Gastrocnemius medialis (tissue), 4 donors: ENCODE measurements at regions not wholly inside any gene's neighbourhood (a gene's known extent, or its start where the extent isn't known, plus 50 kb on each side); places are given as distances from the start of the nearest gene placed in this dataset.

Experiments used
- ATAC-seq, 2 donors: fragments of 150-250 bp; one replicate each; pipeline ENCODE4 v1.9.1; 2016
- DNase-seq, 2 donors: peaks; one replicate each; pipeline ENCODE4 v3.0.0-alpha.2; 2019
- H3K27ac ChIP-seq, 4 donors: fragments of 200-600 bp; sonication (generic); 1 replicate in 1 of 4; 2 replicates in 3 of 4; pipeline ENCODE4 v1.5.1; 2016 to 2018; ENCODE audit warnings: mild to moderate bottlenecking in 2 of 4, moderate library complexity in 1 of 4
- H3K27me3 ChIP-seq, 3 donors: fragments of 200-600 bp; sonication (generic) in 2 of 3; 1 replicate in 1 of 3; 2 replicates in 2 of 3; pipeline versions ENCODE4 v1.5.1 to v1.6.0; 2016 to 2019; ENCODE audit warnings: mild to moderate bottlenecking in 1 of 3, moderate library complexity in 1 of 3
- H3K36me3 ChIP-seq, 2 donors: fragments of 200-600 bp; sonication (generic) in 1 of 2; one replicate each; pipeline ENCODE4 v1.5.1; 2017 to 2018
- H3K4me1 ChIP-seq, 2 donors: fragments of 200-600 bp; sonication (generic) in 1 of 2; one replicate each; pipeline ENCODE4 v1.5.1; 2016 to 2017; ENCODE audit warnings: mild to moderate bottlenecking in 2 of 2
- H3K4me3 ChIP-seq, 4 donors: fragments of 200-600 bp; sonication (generic) in 3 of 4; 1 replicate in 1 of 4; 2 replicates in 3 of 4; pipeline ENCODE4 v1.5.1; 2016 to 2019; ENCODE audit warnings: mild to moderate bottlenecking in 2 of 4
- H3K9me3 ChIP-seq, 3 donors: fragments of 200-600 bp; sonication (generic) in 2 of 3; 1 replicate in 1 of 3; 2 replicates in 2 of 3; pipeline ENCODE4 v1.5.1; 2016 to 2019
- POLR2A ChIP-seq, 2 donors: fragments of 450-650 bp; IDR thresholded peaks; one replicate each; pipeline ENCODE4 v1.6.1; 2017; ENCODE audit warnings: antibody characterized with exemption in 2 of 2, mild to moderate bottlenecking in 2 of 2, moderate library complexity in 2 of 2
- in situ Hi-C, 4 donors: fragments of 200-750 bp; cut with MboI; loops; one replicate each; pipeline versions ENCODE4 v1.15.0 to v1.8.0; 2017; ENCODE audit warnings: low sequenced_read_pairs in 4 of 4
- intact Hi-C: fragments of 100-400 bp; cut with DNase I; formaldehyde crosslinking; loops from one replicate; pipeline ENCODE4 v1.15.1; 2023; ENCODE audit warnings: low total_unique reads
- TF ChIP-seq, protein P1 (sequence below), 5 experiments: fragments of 450-650 bp in 3 of 5; fragments of 200-600 bp in 2 of 5; sonication (generic) in 2 of 5; IDR thresholded peaks in 4 of 5; conservative IDR thresholded peaks in 1 of 5; 1 replicate in 4 of 5; 2 replicates in 1 of 5; pipeline ENCODE4 v1.5.1; 2016 to 2019; ENCODE audit warnings: antibody characterized with exemption in 5 of 5, mild to moderate bottlenecking in 3 of 5, moderate library complexity in 3 of 5

DNA sequence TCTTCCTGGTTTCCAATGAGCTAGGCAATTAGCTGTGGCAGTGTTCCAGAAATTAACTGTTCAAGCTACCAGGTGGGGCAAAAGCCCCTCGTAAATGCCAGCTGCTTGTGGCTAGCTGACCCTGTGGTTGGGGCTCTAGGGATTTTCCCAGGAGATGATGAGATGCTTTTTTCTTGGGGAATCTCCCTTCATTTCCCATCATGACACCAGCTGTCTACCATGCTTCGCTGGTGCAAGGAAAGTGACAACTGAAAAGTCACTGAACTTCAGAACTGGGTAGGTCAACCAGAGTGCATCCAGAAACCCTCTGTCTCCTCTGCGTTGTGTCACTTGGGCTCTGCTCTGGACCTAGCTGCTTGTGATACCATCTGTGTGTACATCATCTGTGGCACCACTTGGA lies 386.5 kb upstream of the DCC start:
- in situ Hi-C loops = no loop called here
- Histone ChIP-seq H3K9me3 (no peaks in the 10 kb centered on the region), H3K36me3 (no peaks in the 10 kb centered on the region), H3K27ac (no peak overlapping the region), H3K4me1 (no peaks in the 10 kb centered on the region), H3K4me3 (no peak overlapping the region), H3K27me3 (no peaks in the 10 kb centered on the region)
- DNase-seq = no peak
- intact Hi-C loops = no loop called here
- TF ChIP-seq, protein P1, sequence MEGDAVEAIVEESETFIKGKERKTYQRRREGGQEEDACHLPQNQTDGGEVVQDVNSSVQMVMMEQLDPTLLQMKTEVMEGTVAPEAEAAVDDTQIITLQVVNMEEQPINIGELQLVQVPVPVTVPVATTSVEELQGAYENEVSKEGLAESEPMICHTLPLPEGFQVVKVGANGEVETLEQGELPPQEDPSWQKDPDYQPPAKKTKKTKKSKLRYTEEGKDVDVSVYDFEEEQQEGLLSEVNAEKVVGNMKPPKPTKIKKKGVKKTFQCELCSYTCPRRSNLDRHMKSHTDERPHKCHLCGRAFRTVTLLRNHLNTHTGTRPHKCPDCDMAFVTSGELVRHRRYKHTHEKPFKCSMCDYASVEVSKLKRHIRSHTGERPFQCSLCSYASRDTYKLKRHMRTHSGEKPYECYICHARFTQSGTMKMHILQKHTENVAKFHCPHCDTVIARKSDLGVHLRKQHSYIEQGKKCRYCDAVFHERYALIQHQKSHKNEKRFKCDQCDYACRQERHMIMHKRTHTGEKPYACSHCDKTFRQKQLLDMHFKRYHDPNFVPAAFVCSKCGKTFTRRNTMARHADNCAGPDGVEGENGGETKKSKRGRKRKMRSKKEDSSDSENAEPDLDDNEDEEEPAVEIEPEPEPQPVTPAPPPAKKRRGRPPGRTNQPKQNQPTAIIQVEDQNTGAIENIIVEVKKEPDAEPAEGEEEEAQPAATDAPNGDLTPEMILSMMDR (IDR thresholded peaks at IDR 0.05 in 4 of 5, conservative IDR thresholded peaks at IDR 0.05 in 1 of 5) = no peak
- no peak for TF ChIP-seq POLR2A (IDR thresholded peaks at IDR 0.05)
- no peak for ATAC-seq

DNA sequence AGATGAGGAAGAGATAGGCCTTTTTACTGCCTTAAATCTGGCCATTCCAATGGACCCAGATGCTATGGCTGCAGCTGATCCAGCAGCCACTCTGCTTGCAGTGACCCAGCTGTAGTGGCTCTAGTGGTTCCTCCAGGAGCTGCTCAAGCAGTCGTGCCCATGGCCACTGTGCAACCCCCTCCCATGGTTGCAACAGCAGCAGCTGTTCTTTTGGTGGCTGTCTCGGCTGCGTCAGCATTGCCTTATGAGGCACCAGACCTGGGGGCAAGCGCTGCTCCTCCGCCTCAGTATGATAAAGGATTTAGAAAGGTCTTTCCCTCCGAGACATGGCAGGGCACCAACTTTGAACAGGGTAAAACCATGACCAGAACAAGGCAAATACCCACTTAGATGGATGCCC lies 384.9 kb upstream of the DCC start:
- in situ Hi-C loops = no loop called here
- DNase-seq (no peak), ATAC-seq (no peak)
- intact Hi-C loops = no loop called here
- Histone ChIP-seq H3K27ac (no peak overlapping the region), H3K9me3 (no peaks in the 10 kb centered on the region), H3K4me1 (no peaks in the 10 kb centered on the region), H3K4me3 (no peak overlapping the region), H3K27me3 (no peaks in the 10 kb centered on the region), H3K36me3 (no peaks in the 10 kb centered on the region)
- TF ChIP-seq POLR2A (IDR thresholded peaks at IDR 0.05) = no peak
- TF ChIP-seq, protein P1 (IDR thresholded peaks at IDR 0.05 in 4 of 5, conservative IDR thresholded peaks at IDR 0.05 in 1 of 5) = no peak

DNA sequence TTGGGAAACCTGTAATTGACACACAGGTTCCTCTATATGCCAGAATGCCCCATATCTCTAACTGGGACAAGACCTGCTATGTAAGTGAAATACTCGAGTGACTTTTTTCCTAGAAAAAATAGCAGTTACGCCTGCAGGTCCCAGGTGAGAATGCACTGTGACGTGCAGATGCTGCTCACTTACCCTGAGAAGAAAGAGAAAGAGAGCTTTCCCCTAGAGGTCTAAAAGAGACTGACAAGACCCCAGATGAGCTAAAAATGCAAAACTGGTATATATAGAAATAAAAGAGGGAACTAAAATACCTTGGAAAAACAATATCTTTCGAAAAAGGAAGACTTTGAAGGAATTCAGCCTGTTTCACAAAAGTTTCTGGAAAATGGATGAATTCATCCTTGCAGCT lies 383.0 kb upstream of the DCC start:
- no peak overlapping the region for H3K27ac ChIP-seq
- no peaks in the 10 kb centered on the region for H3K9me3 ChIP-seq
- H3K27me3 ChIP-seq = no peaks in the 10 kb centered on the region
- in situ Hi-C loops = no loop called here
- H3K4me1 ChIP-seq = no peaks in the 10 kb centered on the region
- ATAC-seq (no peak), DNase-seq (no peak)
- H3K36me3 ChIP-seq = no peaks in the 10 kb centered on the region
- intact Hi-C loops = no loop called here
- TF ChIP-seq POLR2A (IDR thresholded peaks at IDR 0.05) = no peak
- TF ChIP-seq, protein P1 (IDR thresholded peaks at IDR 0.05 in 4 of 5, conservative IDR thresholded peaks at IDR 0.05 in 1 of 5) = no peak
- H3K4me3 ChIP-seq = no peak overlapping the region

DNA sequence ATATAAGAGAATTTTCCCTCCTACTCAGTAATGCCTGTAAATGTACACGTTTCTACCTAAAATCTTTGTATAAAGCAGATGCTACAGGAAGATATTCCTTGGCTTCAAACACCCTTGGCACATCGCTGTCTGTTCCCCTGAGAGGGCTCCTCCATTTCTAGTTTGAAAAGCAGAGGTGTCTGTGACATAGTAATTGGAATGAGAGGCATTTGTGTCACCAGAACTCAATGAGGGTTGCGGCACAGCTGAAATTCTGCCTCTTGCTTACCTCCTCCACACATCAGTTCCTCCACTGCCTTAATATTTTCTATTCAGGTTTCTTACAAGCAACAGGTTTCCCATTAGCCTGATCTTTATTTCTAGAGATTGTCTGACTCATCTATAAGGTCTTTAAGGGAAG lies 359.9 kb upstream of the DCC start:
- H3K27me3 ChIP-seq = no peaks in the 10 kb centered on the region
- in situ Hi-C loops = no loop called here
- no peak overlapping the region for H3K27ac ChIP-seq
- H3K4me1 ChIP-seq = no peaks in the 10 kb centered on the region
- TF ChIP-seq POLR2A (IDR thresholded peaks at IDR 0.05) = no peak
- TF ChIP-seq, protein P1 (IDR thresholded peaks at IDR 0.05 in 4 of 5, conservative IDR thresholded peaks at IDR 0.05 in 1 of 5) = no peak
- H3K36me3 ChIP-seq = no peaks in the 10 kb centered on the region
- DNase-seq = no peak
- H3K4me3 ChIP-seq = no peak overlapping the region
- intact Hi-C loops = no loop called here
- no peak for ATAC-seq
- no peaks in the 10 kb centered on the region for H3K9me3 ChIP-seq

DNA sequence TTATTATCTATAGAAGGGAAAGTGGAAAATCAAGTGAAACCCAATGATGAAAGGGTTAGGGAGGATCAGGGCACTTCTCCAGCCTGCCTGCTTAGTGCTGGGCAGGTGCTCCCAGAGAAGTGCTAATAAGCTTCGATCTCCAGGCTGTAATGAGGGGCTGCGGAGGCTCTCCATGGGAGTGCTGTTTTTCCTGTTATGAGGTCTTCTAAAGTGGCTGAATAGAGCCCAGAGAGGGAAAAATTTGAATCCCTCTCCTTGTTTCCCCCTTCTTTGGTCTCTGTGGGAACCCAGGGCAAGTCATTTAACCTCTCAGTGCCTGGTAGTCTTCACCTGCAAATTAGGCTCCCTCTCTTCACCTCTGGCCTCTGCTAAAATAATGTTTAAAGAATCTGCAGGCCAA lies 351.7 kb upstream of the DCC start:
- in situ Hi-C loops = no loop called here
- intact Hi-C loops = no loop called here
- ATAC-seq (no peak), DNase-seq (no peak)
- no peaks in the 10 kb centered on the region for H3K27me3 ChIP-seq
- no peak overlapping the region for H3K4me3 ChIP-seq
- H3K27ac ChIP-seq = no peak overlapping the region
- no peaks in the 10 kb centered on the region for H3K4me1 ChIP-seq
- no peaks in the 10 kb centered on the region for H3K9me3 ChIP-seq
- no peak for TF ChIP-seq POLR2A (IDR thresholded peaks at IDR 0.05)
- TF ChIP-seq, protein P1 (IDR thresholded peaks at IDR 0.05 in 4 of 5, conservative IDR thresholded peaks at IDR 0.05 in 1 of 5) = no peak
- H3K36me3 ChIP-seq = no peaks in the 10 kb centered on the region
